ENCODE measurements at regions not wholly inside any gene's neighbourhood (a gene's known extent, or its start where the extent isn't known, plus 50 kb on each side); places are given as distances from the start of the nearest gene placed in this dataset.
"Not testable (repeated sequence)": the region's sequence is repeated elsewhere in the genome, so short reads cannot be mapped to it uniquely, and the experiment has no call there.

DNA sequence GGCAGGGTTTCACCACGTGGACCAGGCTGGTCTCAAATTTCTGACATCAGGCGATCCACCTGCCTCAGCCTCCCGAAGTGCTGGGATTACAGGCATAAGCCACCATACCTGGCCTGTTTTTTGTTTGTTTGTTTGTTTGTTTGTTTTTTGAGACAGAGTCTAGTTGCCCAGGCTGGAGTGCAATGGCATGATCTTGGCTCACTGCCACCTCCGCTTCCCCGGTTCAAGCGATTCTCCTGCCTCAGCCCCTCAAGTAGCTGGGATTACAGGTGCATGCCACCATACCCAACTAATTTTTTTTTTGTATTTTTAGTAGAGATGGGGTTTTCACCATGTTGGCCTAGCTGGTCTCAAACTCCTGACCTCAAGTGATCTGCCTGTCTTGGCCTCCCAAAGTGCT is 61.8 kb upstream of the SPDYE9 start:
- H3K4me3 ChIP-seq (replicated peaks in 1 of 4; ENCODE audit: control extremely low read depth in 1 of 4, insufficient read depth in 1 of 4, low read depth in 3 of 4, low read length in 4 of 4); H3K36me3 ChIP-seq (ENCODE audit: control insufficient read depth, insufficient read depth, low read length); H3K9ac ChIP-seq (ENCODE audit: insufficient read depth, low read length); H3K27me3 ChIP-seq (ENCODE audit: control insufficient read depth, insufficient read depth, low read length); H3K4me1 ChIP-seq (ENCODE audit: control insufficient read depth, extremely low read depth, insufficient read depth, low read length); H3K27ac ChIP-seq (ENCODE audit: insufficient read depth, low read length); H3K79me2 ChIP-seq (ENCODE audit: control insufficient read depth, insufficient read depth, low read length); H3K9me3 ChIP-seq (ENCODE audit: control insufficient read depth, insufficient read depth, low read depth, low read length); H4K20me1 ChIP-seq (ENCODE audit: control insufficient read depth, extremely low read depth, insufficient read depth, low read length); H2AFZ ChIP-seq (ENCODE audit: low read length); H3K4me2 ChIP-seq (ENCODE audit: extremely low read depth, insufficient read depth, low read length); DNase-seq (ENCODE audit: low read depth in 2 of 2): not testable (repeated sequence)

DNA sequence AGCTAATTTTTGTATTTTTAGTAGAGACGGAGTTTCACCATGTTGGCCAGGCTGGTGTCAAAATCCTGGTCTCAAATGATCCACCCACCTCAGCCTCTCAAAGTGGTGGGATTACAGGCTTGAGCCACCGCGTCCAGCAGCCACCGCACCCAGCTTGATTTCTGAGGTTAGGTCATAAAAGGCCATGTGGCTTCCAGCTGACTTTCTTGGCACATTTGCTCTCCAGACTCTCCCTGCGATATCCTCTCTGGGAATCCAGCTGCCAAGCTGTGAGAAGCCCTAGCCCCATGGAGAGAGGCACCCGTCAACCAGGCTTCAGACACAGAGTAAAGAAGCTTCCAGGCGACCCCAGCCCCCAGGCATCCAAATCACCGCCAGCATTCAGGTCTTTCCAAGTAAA is 58.2 kb upstream of the SPDYE9 start:
- H2AFZ ChIP-seq (ENCODE audit: low read length); DNase-seq (ENCODE audit: low read depth in 2 of 2); H3K9ac ChIP-seq (ENCODE audit: insufficient read depth, low read length); H3K27ac ChIP-seq (ENCODE audit: insufficient read depth, low read length); H4K20me1 ChIP-seq (ENCODE audit: control insufficient read depth, extremely low read depth, insufficient read depth, low read length); H3K79me2 ChIP-seq (ENCODE audit: control insufficient read depth, insufficient read depth, low read length); H3K4me3 ChIP-seq (replicated peaks in 1 of 4; ENCODE audit: control extremely low read depth in 1 of 4, insufficient read depth in 1 of 4, low read depth in 3 of 4, low read length in 4 of 4); H3K9me3 ChIP-seq (ENCODE audit: control insufficient read depth, insufficient read depth, low read depth, low read length); H3K4me1 ChIP-seq (ENCODE audit: control insufficient read depth, extremely low read depth, insufficient read depth, low read length); H3K27me3 ChIP-seq (ENCODE audit: control insufficient read depth, insufficient read depth, low read length); H3K36me3 ChIP-seq (ENCODE audit: control insufficient read depth, insufficient read depth, low read length); H3K4me2 ChIP-seq (ENCODE audit: extremely low read depth, insufficient read depth, low read length): not testable (repeated sequence)

DNA sequence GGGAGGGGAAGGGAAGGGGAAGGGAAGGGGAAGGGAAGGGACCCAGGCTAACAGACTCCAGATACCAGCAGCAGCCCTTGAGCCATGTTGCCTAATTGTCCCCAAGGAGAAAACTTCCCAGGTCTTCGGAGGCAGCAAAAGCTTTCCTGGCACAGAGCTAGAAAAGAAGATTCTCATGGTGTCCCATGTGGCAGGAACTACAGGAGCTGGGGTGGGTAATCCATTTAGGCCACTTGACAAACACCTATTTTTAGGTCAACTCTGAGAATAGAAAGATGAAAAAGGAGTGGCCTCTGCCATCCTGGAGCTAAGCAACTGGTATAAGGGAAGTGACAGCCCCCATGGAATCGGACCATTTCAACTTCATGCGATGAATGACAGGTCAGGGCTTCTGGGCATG is 52.1 kb upstream of the SPDYE9 start:
- not testable (repeated sequence) for H3K4me3 ChIP-seq (replicated peaks in 1 of 4; ENCODE audit: control extremely low read depth in 1 of 4, insufficient read depth in 1 of 4, low read depth in 3 of 4, low read length in 4 of 4); H3K4me2 ChIP-seq (ENCODE audit: extremely low read depth, insufficient read depth, low read length); H3K9me3 ChIP-seq (ENCODE audit: control insufficient read depth, insufficient read depth, low read depth, low read length); H2AFZ ChIP-seq (ENCODE audit: low read length); DNase-seq (ENCODE audit: low read depth in 2 of 2); H3K4me1 ChIP-seq (ENCODE audit: control insufficient read depth, extremely low read depth, insufficient read depth, low read length); H3K36me3 ChIP-seq (ENCODE audit: control insufficient read depth, insufficient read depth, low read length); H3K79me2 ChIP-seq (ENCODE audit: control insufficient read depth, insufficient read depth, low read length); H4K20me1 ChIP-seq (ENCODE audit: control insufficient read depth, extremely low read depth, insufficient read depth, low read length); H3K27ac ChIP-seq (ENCODE audit: insufficient read depth, low read length); H3K27me3 ChIP-seq (ENCODE audit: control insufficient read depth, insufficient read depth, low read length); H3K9ac ChIP-seq (ENCODE audit: insufficient read depth, low read length)

Data from fibroblast of lung (primary cell).